Ovary (tissue), 7 donors: ENCODE measurements at regions not wholly inside any gene's neighbourhood (a gene's known extent, or its start where the extent isn't known, plus 50 kb on each side); places are given as distances from the start of the nearest gene placed in this dataset.

Experiments
- DNase-seq, 5 donors: peaks; one replicate each; pipeline ENCODE4 v3.0.0-alpha.2; 2019 to 2020
- H3K27ac ChIP-seq, 2 donors: fragments of 200-600 bp; one replicate each; pipeline versions ENCODE4 v1.5.1 to v1.8.0; 2019 to 2022
- H3K27me3 ChIP-seq: fragments of 200-600 bp; one replicate; pipeline ENCODE4 v1.8.0; 2022
- H3K36me3 ChIP-seq: fragments of 200-600 bp; sonication (generic); one replicate; pipeline ENCODE4 v1.5.1; 2019
- H3K4me1 ChIP-seq: one replicate; pipeline ENCODE4 v1.8.1; 2013; ENCODE audit warnings: mild to moderate bottlenecking, moderate library complexity; ENCODE audit not compliant: insufficient read depth
- H3K4me3 ChIP-seq: fragments of 200-600 bp; sonication (generic); one replicate; pipeline ENCODE4 v1.5.1; 2017
- H3K9me3 ChIP-seq, 2 donors: fragments of 200-600 bp in 1 of 2; sonication (generic) in 1 of 2; one replicate each; pipeline versions ENCODE4 v1.5.1 to v1.8.1; 2013 to 2019; ENCODE audit warnings: mild to moderate bottlenecking in 1 of 2, moderate library complexity in 1 of 2
- EP300 ChIP-seq: sonication (generic); formaldehyde crosslinking; IDR thresholded peaks from one replicate; pipeline ENCODE4 v1.6.1; 2017; ENCODE audit warnings: antibody characterized with exemption
- POLR2A ChIP-seq: fragments of 450-650 bp; IDR thresholded peaks from one replicate; pipeline ENCODE4 v1.6.1; 2017; ENCODE audit warnings: antibody characterized with exemption, mild to moderate bottlenecking, moderate library complexity
- WGBS, 3 donors: extraction: QIAGEN DNeasy Blood & Tissue Kit in 1 of 3; methylation state at CpG; one replicate each; pipeline versions ENCODE4 v1.1.5 to v1.1.7; 2013 to 2017; 5-methylcytosine and 5-hydroxymethylcytosine counted together
- intact Hi-C, 4 donors: fragments of 100-400 bp; cut with DNase I; formaldehyde crosslinking; loops; one replicate each; pipeline versions ENCODE4 v1.11.0 to v1.15.1; 2022 to 2023
- TF ChIP-seq, protein P1 (sequence below), 3 donors: fragments of 450-650 bp in 2 of 3; fragments of 200-600 bp in 1 of 3; IDR thresholded peaks; one replicate each; pipeline versions ENCODE4 v1.5.1 to v1.8.0; 2016 to 2022; ENCODE audit warnings: antibody characterized with exemption in 3 of 3, mild to moderate bottlenecking in 1 of 3
- donor health status: DM: no; HTN: no; CAD: no; lungs with moderate emphysema.
- donor health status: DM: no; HTN: no; CAD: no.
- donor health status: Bipolar disorder and iron deficiency.
- donor health status: DM: no; HTN: no; CAD: no.
- donor health status: DM: yes; HTN: yes; CAD: no.

DNA sequence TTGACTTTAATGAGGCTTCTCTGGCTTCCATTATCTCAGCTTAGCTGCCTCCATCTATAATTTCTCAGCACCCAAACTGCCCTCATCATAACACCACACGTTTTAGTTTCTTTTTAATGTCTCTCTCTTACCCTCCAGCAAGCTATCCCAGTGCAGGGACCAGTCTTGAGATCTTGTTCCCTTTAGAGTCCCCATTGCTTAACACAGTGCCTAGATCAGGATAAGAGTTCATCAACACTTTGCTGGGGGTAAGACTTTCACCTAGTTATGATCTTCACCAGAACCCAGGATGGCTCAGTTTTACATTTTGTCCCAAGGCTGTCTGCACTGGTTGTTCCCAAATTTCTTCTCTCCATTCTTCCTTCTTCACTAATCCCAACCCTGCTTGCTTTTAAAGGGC is 126.1 kb downstream of the OR2B2 start:
- TF ChIP-seq POLR2A (no peak), EP300 (no peak)
- TF ChIP-seq, protein P1, sequence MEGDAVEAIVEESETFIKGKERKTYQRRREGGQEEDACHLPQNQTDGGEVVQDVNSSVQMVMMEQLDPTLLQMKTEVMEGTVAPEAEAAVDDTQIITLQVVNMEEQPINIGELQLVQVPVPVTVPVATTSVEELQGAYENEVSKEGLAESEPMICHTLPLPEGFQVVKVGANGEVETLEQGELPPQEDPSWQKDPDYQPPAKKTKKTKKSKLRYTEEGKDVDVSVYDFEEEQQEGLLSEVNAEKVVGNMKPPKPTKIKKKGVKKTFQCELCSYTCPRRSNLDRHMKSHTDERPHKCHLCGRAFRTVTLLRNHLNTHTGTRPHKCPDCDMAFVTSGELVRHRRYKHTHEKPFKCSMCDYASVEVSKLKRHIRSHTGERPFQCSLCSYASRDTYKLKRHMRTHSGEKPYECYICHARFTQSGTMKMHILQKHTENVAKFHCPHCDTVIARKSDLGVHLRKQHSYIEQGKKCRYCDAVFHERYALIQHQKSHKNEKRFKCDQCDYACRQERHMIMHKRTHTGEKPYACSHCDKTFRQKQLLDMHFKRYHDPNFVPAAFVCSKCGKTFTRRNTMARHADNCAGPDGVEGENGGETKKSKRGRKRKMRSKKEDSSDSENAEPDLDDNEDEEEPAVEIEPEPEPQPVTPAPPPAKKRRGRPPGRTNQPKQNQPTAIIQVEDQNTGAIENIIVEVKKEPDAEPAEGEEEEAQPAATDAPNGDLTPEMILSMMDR (IDR thresholded peaks at IDR 0.05), result no peak
- intact Hi-C loops, result no loop called here
- Histone ChIP-seq H3K27ac (no peak overlapping the region), H3K36me3 (no peaks in the 10 kb centered on the region), H3K27me3 (no peaks in the 10 kb centered on the region), H3K9me3 (no peaks in the 10 kb centered on the region), H3K4me3 (no peak overlapping the region), H3K4me1 (no peaks in the 10 kb centered on the region)
- 0 to 8% (median 5%) methylated on average over 1 of the region's 1 CpG for WGBS, 3 donors
- no peak for DNase-seq

DNA sequence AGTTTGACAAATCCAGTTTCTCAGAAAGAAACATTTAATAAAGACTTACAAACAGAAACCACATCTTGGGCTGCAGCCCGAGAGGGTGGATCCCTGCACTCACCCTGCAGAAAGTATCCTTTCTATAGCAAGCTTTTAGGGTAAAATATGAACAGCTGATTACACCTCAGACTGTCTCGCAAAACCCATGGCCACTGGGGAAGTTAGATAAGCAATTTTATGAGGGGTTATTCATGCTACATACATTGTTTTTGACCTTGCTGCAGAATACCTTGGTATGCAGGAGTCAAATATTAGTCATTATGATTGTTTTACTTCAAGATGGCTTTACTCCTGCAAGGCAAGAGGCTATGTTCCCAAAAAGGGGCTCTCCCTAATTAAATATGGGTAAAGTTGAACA is 126.9 kb downstream of the OR2B2 start:
- DNase-seq, result no peak
- H3K27me3 ChIP-seq, result no peaks in the 10 kb centered on the region
- no peak overlapping the region for H3K27ac ChIP-seq
- intact Hi-C loops, result no loop called here
- no peaks in the 10 kb centered on the region for H3K9me3 ChIP-seq
- no peak overlapping the region for H3K4me3 ChIP-seq
- 31 to 33% (median 33%) methylated on average over 2 of the region's 2 CpGs for WGBS, 3 donors
- TF ChIP-seq POLR2A (no peak), EP300 (no peak)
- TF ChIP-seq, protein P1 (IDR thresholded peaks at IDR 0.05), result no peak
- no peaks in the 10 kb centered on the region for H3K36me3 ChIP-seq
- no peaks in the 10 kb centered on the region for H3K4me1 ChIP-seq

DNA sequence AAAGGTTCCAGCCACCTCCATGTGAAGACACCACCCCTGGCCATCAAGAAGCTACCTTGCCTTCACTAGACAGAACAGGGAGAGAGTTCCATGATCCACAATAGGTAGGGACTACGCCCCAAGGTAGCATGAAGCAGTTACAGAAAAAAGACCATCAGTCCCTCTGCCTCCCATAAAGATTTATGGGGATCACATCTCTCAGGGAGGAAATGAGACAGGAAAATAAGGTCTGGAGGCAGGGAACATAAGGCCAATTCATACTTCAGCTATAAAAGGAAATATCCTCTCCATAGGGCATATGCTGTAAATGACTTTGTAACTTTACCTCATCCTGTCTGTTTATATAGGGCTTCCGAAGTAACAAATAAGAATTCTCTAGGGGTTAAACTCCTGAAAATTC is 129.4 kb downstream of the OR2B2 start:
- no peak overlapping the region for H3K27ac ChIP-seq
- no peaks in the 10 kb centered on the region for H3K27me3 ChIP-seq
- H3K36me3 ChIP-seq, result no peaks in the 10 kb centered on the region
- intact Hi-C loops, result no loop called here
- TF ChIP-seq POLR2A (no peak), EP300 (no peak)
- TF ChIP-seq, protein P1 (IDR thresholded peaks at IDR 0.05), result no peak
- no peak overlapping the region for H3K4me3 ChIP-seq
- WGBS, 3 donors, result 87 to 94% (median 90%) methylated on average over 2 of the region's 2 CpGs
- no peaks in the 10 kb centered on the region for H3K4me1 ChIP-seq
- H3K9me3 ChIP-seq, result no peaks in the 10 kb centered on the region
- no peak for DNase-seq

DNA sequence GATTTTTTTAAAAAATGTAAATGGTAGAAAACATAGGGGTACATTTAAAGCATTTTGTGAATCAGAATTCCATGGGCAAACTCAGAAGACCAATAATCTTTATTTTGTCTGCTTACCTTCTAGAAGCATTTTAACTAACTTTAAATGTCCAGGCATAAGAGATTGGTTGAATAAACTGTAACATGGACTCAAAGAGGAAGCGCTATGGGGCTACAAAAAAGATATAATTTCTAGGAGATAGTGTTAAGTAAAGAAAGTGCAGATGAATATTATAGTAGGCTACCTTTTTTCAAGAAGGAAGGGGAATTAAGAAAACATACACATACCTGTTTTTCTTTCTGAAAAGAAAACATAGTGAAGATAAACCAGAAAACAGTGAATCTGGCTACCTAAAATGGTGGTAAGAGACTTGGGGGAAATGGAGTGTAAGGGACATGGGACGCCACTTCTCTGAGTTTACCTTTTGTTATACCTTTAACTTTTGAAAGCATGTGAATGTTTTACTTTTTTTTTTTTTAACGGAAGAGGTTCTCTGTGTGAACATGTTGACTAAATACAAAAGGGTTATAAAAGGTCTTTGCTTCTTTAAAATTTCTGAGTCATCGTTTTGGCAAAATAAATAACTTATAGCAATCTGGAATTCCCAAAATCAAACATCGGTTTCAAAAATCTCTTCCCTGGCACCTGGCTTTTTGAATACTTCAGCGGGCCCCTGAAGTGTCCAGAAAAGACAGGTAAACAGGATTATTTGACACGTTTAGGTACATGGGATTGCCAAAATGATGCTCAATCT is 133.4 kb downstream of the OR2B2 start:
- Histone ChIP-seq H3K27ac (no peak overlapping the region), H3K36me3 (no peaks in the 10 kb centered on the region), H3K4me3 (no peak overlapping the region), H3K4me1 (no peaks in the 10 kb centered on the region), H3K27me3 (no peaks in the 10 kb centered on the region), H3K9me3 (no peaks in the 10 kb centered on the region)
- intact Hi-C loops, result no loop called here
- TF ChIP-seq, protein P1 (IDR thresholded peaks at IDR 0.05), result no peak
- TF ChIP-seq EP300 (no peak), POLR2A (no peak)
- DNase-seq, result no peak
- WGBS, 3 donors, result 74 to 83% (median 75%) methylated on average over 7 of the region's 7 CpGs
